Neuron (in vitro differentiated cells): ENCODE measurements at regions not wholly inside any gene's neighbourhood (a gene's known extent, or its start where the extent isn't known, plus 50 kb on each side); places are given as distances from the start of the nearest gene placed in this dataset.

Experiments used
- H2AFZ ChIP-seq: one replicate; pipeline ENCODE4 v1.6.1; 2013; ENCODE audit warnings: low read depth, mild to moderate bottlenecking, inconsistent platforms, low read length, moderate library complexity
- H3K27me3 ChIP-seq: one replicate; pipeline ENCODE4 v1.6.1; 2013; ENCODE audit warnings: low read length; ENCODE audit not compliant: insufficient read depth
- H3K36me3 ChIP-seq: one replicate; pipeline ENCODE4 v1.6.1; 2013; ENCODE audit warnings: low read length; ENCODE audit not compliant: insufficient read depth
- H3K4me1 ChIP-seq: one replicate; pipeline ENCODE4 v1.6.1; 2013; ENCODE audit warnings: low read length; ENCODE audit not compliant: insufficient read depth
- H3K4me3 ChIP-seq: 2 replicates; pipeline ENCODE4 v1.5.1; 2013; ENCODE audit warnings: mild to moderate bottlenecking, low read length, moderate library complexity
- H3K9me3 ChIP-seq: one replicate; pipeline ENCODE4 v1.6.1; 2013; ENCODE audit warnings: low read length

GRCh38 chr17:72175787-72176515 lies 55.1 kb downstream of the SOX9 start:
- Histone ChIP-seq H3K27me3 (peaks cover 3% of the 10 kb centered on the region), H3K4me1 (peaks cover 3% of the 10 kb centered on the region), H3K36me3 (no peaks in the 10 kb centered on the region), H3K9me3 (no peaks in the 10 kb centered on the region), H3K4me3 (no peak overlapping the region), H2AFZ (no peak overlapping the region)

DNA sequence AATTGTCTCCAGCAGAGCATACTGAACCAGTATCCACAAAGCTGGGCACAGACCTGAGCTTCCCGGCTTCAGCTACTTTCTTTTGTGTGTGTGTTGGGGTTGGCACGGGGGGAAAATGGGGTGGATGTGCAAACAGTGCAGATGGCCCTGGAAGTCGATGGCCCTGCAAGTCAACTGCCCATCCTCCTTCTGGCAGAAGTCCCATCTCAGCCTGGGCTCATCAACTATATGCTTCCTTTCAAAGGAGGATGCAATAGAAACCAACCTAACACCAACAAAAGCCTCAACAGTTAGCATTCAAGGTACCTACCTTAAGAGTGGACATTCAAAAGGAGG lies 55.7 kb downstream of the SOX9 start:
- H2AFZ ChIP-seq: no peak overlapping the region

DNA sequence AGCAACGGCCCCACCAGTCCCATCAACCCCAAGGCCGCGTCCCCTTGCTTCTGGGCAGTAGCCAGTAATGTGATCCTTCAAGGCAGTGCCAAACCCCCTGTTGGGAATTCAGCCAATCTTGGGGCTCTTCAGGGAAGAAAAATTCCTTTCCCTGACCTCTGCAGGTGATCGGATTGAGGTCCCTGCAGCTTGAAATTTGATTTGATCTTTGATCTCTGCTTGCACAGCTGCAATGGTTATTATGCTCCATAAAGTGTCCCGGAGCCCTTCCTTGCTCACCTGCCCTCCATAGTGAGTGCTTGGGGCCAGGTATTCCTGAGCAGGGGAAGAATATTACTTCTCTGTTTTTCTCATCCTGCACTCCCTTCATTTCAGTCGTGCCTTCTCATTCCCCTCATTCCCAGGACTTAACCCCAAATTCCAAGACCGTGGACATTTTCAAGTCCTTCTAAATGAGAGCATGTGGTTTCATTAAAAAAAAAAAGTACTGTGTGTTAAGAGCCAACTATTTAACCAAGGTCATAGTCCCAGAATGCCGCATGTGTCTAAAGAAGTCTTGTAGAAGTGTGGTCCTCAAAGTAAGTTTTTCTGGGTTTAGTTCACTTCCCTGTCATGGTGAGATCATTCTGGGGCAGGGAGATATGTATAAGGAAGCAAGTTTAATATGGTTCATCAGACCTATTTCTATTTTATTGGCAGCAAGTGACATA lies 56.3 kb downstream of the SOX9 start:
- H3K9me3 ChIP-seq: no peaks in the 10 kb centered on the region
- H3K36me3 ChIP-seq: no peaks in the 10 kb centered on the region
- H3K4me3 ChIP-seq: no peak overlapping the region
- H3K27me3 ChIP-seq: peaks cover 3% of the 10 kb centered on the region
- peaks cover 3% of the 10 kb centered on the region for H3K4me1 ChIP-seq
- no peak overlapping the region for H2AFZ ChIP-seq

More for the DNA sequence above, 55.7 kb downstream of the SOX9 start:
- no peaks in the 10 kb centered on the region for H3K9me3 ChIP-seq
- no peaks in the 10 kb centered on the region for H3K36me3 ChIP-seq
- peaks cover 3% of the 10 kb centered on the region for H3K4me1 ChIP-seq
- no peak overlapping the region for H3K4me3 ChIP-seq
- H3K27me3 ChIP-seq: peaks cover 3% of the 10 kb centered on the region

DNA sequence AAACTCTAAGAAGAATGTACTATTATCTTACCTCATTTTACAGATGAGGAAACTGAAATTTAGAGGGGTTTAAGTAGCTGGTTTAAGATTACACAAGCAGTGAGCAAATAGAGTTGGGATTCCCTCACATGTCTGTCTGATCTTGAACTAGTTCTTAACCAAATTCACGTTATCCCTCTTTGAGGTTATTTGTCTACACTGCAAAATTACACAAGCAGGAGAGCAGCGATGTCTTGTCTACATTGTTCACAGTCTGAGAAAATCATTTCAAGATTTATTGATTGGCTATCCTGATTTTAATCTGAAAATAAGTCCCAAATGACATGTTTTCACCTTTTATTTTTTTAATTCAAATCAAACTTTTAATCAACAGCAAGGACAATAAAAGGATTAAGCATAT lies 56.9 kb downstream of the SOX9 start:
- no peaks in the 10 kb centered on the region for H3K9me3 ChIP-seq
- no peaks in the 10 kb centered on the region for H3K36me3 ChIP-seq
- peaks cover 3% of the 10 kb centered on the region for H3K27me3 ChIP-seq
- no peak overlapping the region for H2AFZ ChIP-seq
- no peak overlapping the region for H3K4me3 ChIP-seq
- peaks cover 7% of the 10 kb centered on the region for H3K4me1 ChIP-seq

- Histone ChIP-seq H3K4me1 (peaks cover 5% of the 10 kb centered on the region), H3K4me3 (no peak overlapping the region), H3K9me3 (no peaks in the 10 kb centered on the region), H2AFZ (no peak overlapping the region), H3K36me3 (no peaks in the 10 kb centered on the region), H3K27me3 (no peaks in the 10 kb centered on the region)
Observed at GRCh38 chr17:72182371-72182873, 61.6 kb downstream of the SOX9 start.

DNA sequence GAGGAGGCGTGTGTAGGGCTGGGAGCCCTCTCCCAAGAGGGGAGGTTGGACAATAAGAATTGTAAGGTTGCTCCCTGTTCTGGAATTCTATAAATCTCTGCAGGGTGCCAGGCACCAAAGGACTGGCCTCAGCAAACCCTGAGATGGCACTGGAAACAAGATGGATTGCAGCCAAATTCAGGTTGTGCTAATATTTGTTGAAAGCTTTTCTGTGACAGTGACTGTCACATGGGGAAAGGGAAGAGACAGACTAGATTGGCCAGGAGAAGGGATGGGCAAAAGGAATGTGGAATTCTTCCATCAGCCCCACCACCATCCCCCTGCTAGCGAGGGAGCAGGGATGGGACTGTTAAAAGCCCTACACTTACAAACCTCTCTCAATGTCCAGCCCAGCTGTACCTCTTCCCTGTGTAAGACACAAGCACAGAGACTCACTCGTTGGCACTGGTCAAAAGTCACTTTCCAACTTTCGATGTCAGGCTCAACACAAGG lies 62.4 kb downstream of the SOX9 start:
- H2AFZ ChIP-seq: no peak overlapping the region
- H3K27me3 ChIP-seq: no peaks in the 10 kb centered on the region
- H3K9me3 ChIP-seq: no peaks in the 10 kb centered on the region
- no peak overlapping the region for H3K4me3 ChIP-seq
- H3K36me3 ChIP-seq: no peaks in the 10 kb centered on the region
- peaks cover 5% of the 10 kb centered on the region for H3K4me1 ChIP-seq

DNA sequence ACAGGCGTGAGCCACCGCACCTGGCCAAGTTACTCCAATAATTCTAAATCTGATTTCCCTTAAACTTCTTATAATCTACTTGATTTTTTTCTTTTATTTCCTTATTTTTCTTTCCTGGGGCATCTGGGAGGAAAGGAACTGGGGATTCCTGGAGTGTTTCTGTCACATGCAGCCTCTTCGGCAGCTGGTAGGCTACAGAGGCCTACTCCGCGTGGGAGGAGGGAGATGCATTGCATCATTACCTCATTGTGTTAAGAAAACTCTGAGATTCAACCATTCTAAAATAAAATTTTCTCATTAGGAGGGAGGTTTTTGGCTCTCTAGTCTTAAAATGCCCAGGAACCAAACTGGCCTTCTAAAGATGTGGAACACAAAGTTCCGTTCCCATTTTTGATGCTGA lies 64.0 kb downstream of the SOX9 start:
- Histone ChIP-seq H3K27me3 (no peaks in the 10 kb centered on the region), H3K4me1 (peaks cover 5% of the 10 kb centered on the region), H2AFZ (no peak overlapping the region), H3K9me3 (no peaks in the 10 kb centered on the region), H3K36me3 (no peaks in the 10 kb centered on the region), H3K4me3 (no peak overlapping the region)

- Histone ChIP-seq H2AFZ (no peak overlapping the region), H3K9me3 (no peaks in the 10 kb centered on the region), H3K27me3 (no peaks in the 10 kb centered on the region), H3K4me3 (no peak overlapping the region), H3K4me1 (peaks cover 5% of the 10 kb centered on the region), H3K36me3 (no peaks in the 10 kb centered on the region)
Observed at GRCh38 chr17:72185564-72185963, 64.7 kb downstream of the SOX9 start.

- Histone ChIP-seq H3K27me3 (no peaks in the 10 kb centered on the region), H3K4me1 (peaks cover under 1% of the 10 kb centered on the region), H3K36me3 (no peaks in the 10 kb centered on the region), H3K9me3 (no peaks in the 10 kb centered on the region), H3K4me3 (no peak overlapping the region), H2AFZ (no peak overlapping the region)
Observed at GRCh38 chr17:72187556-72187955, 66.7 kb downstream of the SOX9 start.

- H3K4me1 ChIP-seq: no peaks in the 10 kb centered on the region
- H3K4me3 ChIP-seq: no peak overlapping the region
- no peaks in the 10 kb centered on the region for H3K27me3 ChIP-seq
- no peaks in the 10 kb centered on the region for H3K36me3 ChIP-seq
- H2AFZ ChIP-seq: no peak overlapping the region
- H3K9me3 ChIP-seq: no peaks in the 10 kb centered on the region
Observed at GRCh38 chr17:72188801-72189200, 68.0 kb downstream of the SOX9 start.

- Histone ChIP-seq H2AFZ (no peak overlapping the region), H3K4me3 (no peak overlapping the region), H3K36me3 (no peaks in the 10 kb centered on the region), H3K4me1 (no peaks in the 10 kb centered on the region), H3K9me3 (no peaks in the 10 kb centered on the region), H3K27me3 (no peaks in the 10 kb centered on the region)
Observed at GRCh38 chr17:72189768-72190593, 69.2 kb downstream of the SOX9 start.

DNA sequence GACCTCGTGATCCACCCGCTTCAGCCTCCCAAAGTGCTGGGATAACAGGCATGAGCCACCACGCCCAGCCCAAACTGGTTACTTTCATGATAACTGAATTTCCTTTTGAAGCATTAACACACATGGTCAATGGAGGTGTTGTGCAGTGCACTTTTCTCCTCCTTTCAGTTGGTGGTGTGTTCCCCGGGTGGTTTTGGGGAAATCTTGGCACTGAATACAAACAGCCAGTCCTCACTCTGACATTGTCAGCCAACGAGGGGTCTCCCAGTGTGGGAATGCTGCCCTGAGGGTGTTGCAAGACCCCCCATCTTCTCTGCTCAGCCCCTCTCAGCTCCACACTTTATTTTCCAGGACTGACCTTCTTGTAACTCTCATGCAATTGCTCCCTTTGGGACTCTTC lies 70.5 kb downstream of the SOX9 start:
- Histone ChIP-seq H3K36me3 (no peaks in the 10 kb centered on the region), H3K9me3 (no peaks in the 10 kb centered on the region), H3K4me3 (no peak overlapping the region), H3K27me3 (no peaks in the 10 kb centered on the region), H2AFZ (no peak overlapping the region), H3K4me1 (no peaks in the 10 kb centered on the region)
